Neuronal stem cell (in vitro differentiated cells): ENCODE measurements at regions not wholly inside any gene's neighbourhood (a gene's known extent, or its start where the extent isn't known, plus 50 kb on each side); places are given as distances from the start of the nearest gene placed in this dataset.

Source experiments
- DNase-seq: peaks from one replicate; pipeline ENCODE4 v3.0.0-alpha.2; 2013; ENCODE audit warnings: low spot score
- H2AFZ ChIP-seq: one replicate; pipeline ENCODE4 v1.6.1; 2013; ENCODE audit warnings: mild to moderate bottlenecking, low read length, inconsistent platforms
- H2AK5ac ChIP-seq: 2 replicates; pipeline ENCODE4 v1.6.1; 2013; ENCODE audit warnings: low read depth, mild to moderate bottlenecking, inconsistent platforms, low read length, moderate library complexity, mixed read lengths
- H2BK120ac ChIP-seq: 2 replicates; pipeline ENCODE4 v1.6.1; 2013; ENCODE audit warnings: low read depth, mild to moderate bottlenecking, inconsistent platforms, low read length, moderate library complexity, mixed read lengths
- H2BK12ac ChIP-seq: one replicate; pipeline ENCODE4 v1.6.1; 2013; ENCODE audit warnings: low read length, inconsistent platforms
- H2BK15ac ChIP-seq: 2 replicates; pipeline ENCODE4 v1.6.1; 2013; ENCODE audit warnings: mild to moderate bottlenecking, low read length, inconsistent platforms, mixed read lengths
- H2BK5ac ChIP-seq: one replicate; pipeline ENCODE4 v1.6.1; 2013; ENCODE audit warnings: inconsistent platforms, mild to moderate bottlenecking, low read length, moderate library complexity
- H3K14ac ChIP-seq: one replicate; pipeline ENCODE4 v1.6.1; 2013; ENCODE audit warnings: low read length, inconsistent platforms
- H3K18ac ChIP-seq: 2 replicates; pipeline ENCODE4 v1.6.1; 2013; ENCODE audit warnings: low read length, inconsistent platforms
- H3K23ac ChIP-seq: 2 replicates; pipeline ENCODE4 v1.6.1; 2013; ENCODE audit warnings: low read depth, mild to moderate bottlenecking, mixed read lengths, low read length, inconsistent platforms; ENCODE audit not compliant: poor library complexity
- H3K27ac ChIP-seq: replicated peaks from 3 replicates; pipeline ENCODE4 v1.5.1; 2013; ENCODE audit warnings: low read length, inconsistent platforms
- H3K27me3 ChIP-seq, 3 experiments: 2 replicates each; pipeline ENCODE4 v1.6.1; 2013; ENCODE audit warnings: low read length in 3 of 3, mild to moderate bottlenecking in 2 of 3, inconsistent platforms in 1 of 3, low read depth in 1 of 3, mixed read lengths in 1 of 3, moderate library complexity in 1 of 3; ENCODE audit not compliant: control insufficient read depth in 3 of 3, insufficient read depth in 3 of 3
- H3K36me3 ChIP-seq, 2 donors: replicated peaks in 1 of 2; 2 replicates each; pipeline ENCODE4 v1.6.1; 2013; ENCODE audit warnings: low read length in 2 of 2; ENCODE audit not compliant: control insufficient read depth in 2 of 2, insufficient read depth in 2 of 2
- H3K4ac ChIP-seq: 2 replicates; pipeline ENCODE4 v1.6.1; 2013; ENCODE audit warnings: inconsistent platforms, mild to moderate bottlenecking, low read length, moderate library complexity
- H3K4me1 ChIP-seq, 2 donors: 1 replicate in 1 of 2; 2 replicates in 1 of 2; pipeline ENCODE4 v1.6.1; 2013; ENCODE audit warnings: low read length in 2 of 2, low read depth in 1 of 2; ENCODE audit not compliant: control insufficient read depth in 2 of 2, insufficient read depth in 1 of 2
- H3K4me2 ChIP-seq: one replicate; pipeline ENCODE4 v1.6.1; 2013; ENCODE audit warnings: mild to moderate bottlenecking, low read length, inconsistent platforms; ENCODE audit not compliant: insufficient read depth, poor library complexity, severe bottlenecking
- H3K4me3 ChIP-seq, 2 donors: 2 replicates each; pipeline ENCODE4 v1.5.1; 2013; ENCODE audit warnings: low read length in 2 of 2, mild to moderate bottlenecking in 2 of 2, inconsistent platforms in 1 of 2, moderate library complexity in 1 of 2
- H3K79me1 ChIP-seq: one replicate; pipeline ENCODE4 v1.6.1; 2013; ENCODE audit warnings: low read depth, mild to moderate bottlenecking, inconsistent platforms, low read length, moderate library complexity
- H3K9ac ChIP-seq: one replicate; pipeline ENCODE4 v1.6.1; 2013; ENCODE audit warnings: mild to moderate bottlenecking, low read depth, low read length, inconsistent platforms; ENCODE audit not compliant: poor library complexity
- H3K9me3 ChIP-seq, 2 donors: replicated peaks in 1 of 2; 2 replicates each; pipeline versions ENCODE3 to v1.6.1; 2013; ENCODE audit warnings: low read length in 2 of 2, mild to moderate bottlenecking in 2 of 2, inconsistent platforms in 1 of 2, low read depth in 1 of 2, mixed read lengths in 1 of 2, moderate library complexity in 1 of 2; ENCODE audit not compliant: control insufficient read depth in 2 of 2, insufficient read depth in 1 of 2
- H4K8ac ChIP-seq: one replicate; pipeline ENCODE4 v1.6.1; 2013; ENCODE audit warnings: low read depth, mild to moderate bottlenecking, inconsistent platforms, low read length, moderate library complexity
- H4K91ac ChIP-seq: one replicate; pipeline ENCODE4 v1.6.1; 2013; ENCODE audit warnings: low read length, low read depth, mild to moderate bottlenecking, inconsistent platforms; ENCODE audit not compliant: poor library complexity
- WGBS, 2 donors: extraction: QIAGEN DNeasy Blood & Tissue Kit; methylation state at CpG; one replicate each; pipeline ENCODE4 v1.1.7; 2013; ENCODE audit warnings: missing lambda C conversion rate in 2 of 2, mixed read lengths in 1 of 2; ENCODE audit not compliant: insufficient read length in 2 of 2, insufficient replicate concordance in 1 of 2; ENCODE audit errors: extremely low coverage in 2 of 2; 5-methylcytosine and 5-hydroxymethylcytosine counted together

DNA sequence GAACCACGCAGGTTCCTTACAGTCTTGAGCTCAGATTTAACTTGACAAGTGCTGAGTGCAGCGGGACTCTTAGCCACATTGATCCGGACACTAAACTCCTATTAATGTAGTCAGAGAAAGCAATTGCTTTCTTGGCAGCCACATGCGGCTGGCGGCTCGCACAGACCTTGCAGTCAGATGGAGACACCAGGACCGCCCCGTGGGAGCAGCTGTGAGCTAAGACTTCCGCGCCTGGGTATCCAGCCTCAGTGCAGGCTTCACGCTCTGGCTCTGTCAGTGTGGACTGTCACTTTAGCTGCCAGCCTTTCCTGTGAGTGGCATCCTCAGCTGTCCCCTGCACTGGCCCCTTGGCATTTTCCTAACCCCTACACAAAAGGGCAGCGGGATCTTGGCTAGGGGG lies 80.9 kb upstream of the NLRP1 start:
- H3K4me1 ChIP-seq: peaks cover 0 to 2% of the 10 kb centered on the region in 2 donors
- H2AK5ac ChIP-seq: peak overlapping the region; percentile 40
- no peak overlapping the region for H2BK5ac ChIP-seq
- H3K27me3 ChIP-seq: no peaks in the 10 kb centered on the region
- H3K9ac ChIP-seq: no peak overlapping the region
- no peak overlapping the region for H2BK120ac ChIP-seq
- no peak overlapping the region for H4K91ac ChIP-seq
- H2BK12ac ChIP-seq: no peak overlapping the region
- H3K27ac ChIP-seq: no peak overlapping the region
- no peak overlapping the region for H3K18ac ChIP-seq
- no peak overlapping the region for H3K4ac ChIP-seq
- no peaks in the 10 kb centered on the region for H3K79me1 ChIP-seq
- H3K4me3 ChIP-seq: no peak overlapping the region
- no peaks in the 10 kb centered on the region for H3K36me3 ChIP-seq
- H2BK15ac ChIP-seq: no peak overlapping the region
- H4K8ac ChIP-seq: no peak overlapping the region
- no peak overlapping the region for H3K4me2 ChIP-seq
- H2AFZ ChIP-seq: no peak overlapping the region
- DNase-seq: no peak
- no peak overlapping the region for H3K14ac ChIP-seq
- H3K9me3 ChIP-seq: no peaks in the 10 kb centered on the region
- no peak overlapping the region for H3K23ac ChIP-seq
- WGBS, 2 donors: no CpG with 5 or more reads among the region's 12 CpGs

GRCh38 chr17:5667871-5668270 lies 83.6 kb upstream of the NLRP1 start:
- no peak overlapping the region for H2BK12ac ChIP-seq
- no peak overlapping the region for H3K18ac ChIP-seq
- no peak overlapping the region for H3K14ac ChIP-seq
- DNase-seq: no peak
- H2AFZ ChIP-seq: no peak overlapping the region
- no peak overlapping the region for H3K9ac ChIP-seq
- H3K9me3 ChIP-seq: no peaks in the 10 kb centered on the region
- H3K36me3 ChIP-seq: no peaks in the 10 kb centered on the region
- no peak overlapping the region for H2AK5ac ChIP-seq
- H3K79me1 ChIP-seq: no peaks in the 10 kb centered on the region
- no peaks in the 10 kb centered on the region for H3K27me3 ChIP-seq
- no peak overlapping the region for H2BK120ac ChIP-seq
- H2BK15ac ChIP-seq: no peak overlapping the region
- H4K8ac ChIP-seq: no peak overlapping the region
- H3K4ac ChIP-seq: no peak overlapping the region
- no peak overlapping the region for H3K23ac ChIP-seq
- WGBS, 2 donors: no CpG with 5 or more reads among the region's 6 CpGs
- H3K4me2 ChIP-seq: no peak overlapping the region
- no peak overlapping the region for H4K91ac ChIP-seq
- H2BK5ac ChIP-seq: no peak overlapping the region
- no peak overlapping the region for H3K27ac ChIP-seq
- peaks cover 0 to 2% of the 10 kb centered on the region in 2 donors for H3K4me1 ChIP-seq
- peak overlapping the region in 1 of 2 donors; percentile 26 for H3K4me3 ChIP-seq

GRCh38 chr17:5668557-5669138 lies 84.3 kb upstream of the NLRP1 start:
- Histone ChIP-seq H2BK5ac (no peak overlapping the region), H3K36me3 (no peaks in the 10 kb centered on the region), H3K23ac (no peak overlapping the region), H3K27me3 (no peaks in the 10 kb centered on the region), H2BK15ac (peak overlapping the region; percentile 81), H3K4me3 (no peak overlapping the region), H3K4me2 (no peak overlapping the region), H4K91ac (no peak overlapping the region), H4K8ac (no peak overlapping the region), H3K4ac (no peak overlapping the region), H3K14ac (no peak overlapping the region), H3K27ac (no peak overlapping the region), H3K18ac (no peak overlapping the region), H3K79me1 (no peaks in the 10 kb centered on the region), H3K4me1 (peaks cover 0 to 2% of the 10 kb centered on the region in 2 donors), H2BK120ac (no peak overlapping the region), H3K9ac (no peak overlapping the region), H2BK12ac (no peak overlapping the region), H2AK5ac (no peak overlapping the region), H2AFZ (no peak overlapping the region), H3K9me3 (no peaks in the 10 kb centered on the region)
- no CpG with 5 or more reads among the region's 2 CpGs for WGBS, 2 donors
- DNase-seq: no peak

- no peak overlapping the region for H3K14ac ChIP-seq
- H2AFZ ChIP-seq: no peak overlapping the region
- H3K18ac ChIP-seq: no peak overlapping the region
- H4K91ac ChIP-seq: peak overlapping the region; percentile 23
- H3K9me3 ChIP-seq: no peaks in the 10 kb centered on the region
- no peak for DNase-seq
- H3K4me2 ChIP-seq: no peak overlapping the region
- no peaks in the 10 kb centered on the region for H3K79me1 ChIP-seq
- peaks cover 0 to 2% of the 10 kb centered on the region in 2 donors for H3K4me1 ChIP-seq
- H2AK5ac ChIP-seq: no peak overlapping the region
- H2BK5ac ChIP-seq: no peak overlapping the region
- H2BK120ac ChIP-seq: no peak overlapping the region
- H3K36me3 ChIP-seq: no peaks in the 10 kb centered on the region
- H2BK12ac ChIP-seq: no peak overlapping the region
- no CpG with 5 or more reads among the region's 5 CpGs for WGBS, 2 donors
- no peaks in the 10 kb centered on the region for H3K27me3 ChIP-seq
- no peak overlapping the region for H3K4me3 ChIP-seq
- H3K23ac ChIP-seq: no peak overlapping the region
- H2BK15ac ChIP-seq: peak overlapping the region; percentile 21
- no peak overlapping the region for H3K27ac ChIP-seq
- H3K4ac ChIP-seq: no peak overlapping the region
- no peak overlapping the region for H4K8ac ChIP-seq
- H3K9ac ChIP-seq: no peak overlapping the region
Observed at GRCh38 chr17:5669191-5669590, 84.9 kb upstream of the NLRP1 start.
